CD4-positive, alpha-beta T cell treated with Interleukin-21 for 1 hour (primary cell): ENCODE measurements at regions not wholly inside any gene's neighbourhood (a gene's known extent, or its start where the extent isn't known, plus 50 kb on each side); places are given as distances from the start of the nearest gene placed in this dataset.

Experiments
- DNase-seq: peaks from one replicate; pipeline ENCODE4 v3.0.0-alpha.2; 2020

DNA sequence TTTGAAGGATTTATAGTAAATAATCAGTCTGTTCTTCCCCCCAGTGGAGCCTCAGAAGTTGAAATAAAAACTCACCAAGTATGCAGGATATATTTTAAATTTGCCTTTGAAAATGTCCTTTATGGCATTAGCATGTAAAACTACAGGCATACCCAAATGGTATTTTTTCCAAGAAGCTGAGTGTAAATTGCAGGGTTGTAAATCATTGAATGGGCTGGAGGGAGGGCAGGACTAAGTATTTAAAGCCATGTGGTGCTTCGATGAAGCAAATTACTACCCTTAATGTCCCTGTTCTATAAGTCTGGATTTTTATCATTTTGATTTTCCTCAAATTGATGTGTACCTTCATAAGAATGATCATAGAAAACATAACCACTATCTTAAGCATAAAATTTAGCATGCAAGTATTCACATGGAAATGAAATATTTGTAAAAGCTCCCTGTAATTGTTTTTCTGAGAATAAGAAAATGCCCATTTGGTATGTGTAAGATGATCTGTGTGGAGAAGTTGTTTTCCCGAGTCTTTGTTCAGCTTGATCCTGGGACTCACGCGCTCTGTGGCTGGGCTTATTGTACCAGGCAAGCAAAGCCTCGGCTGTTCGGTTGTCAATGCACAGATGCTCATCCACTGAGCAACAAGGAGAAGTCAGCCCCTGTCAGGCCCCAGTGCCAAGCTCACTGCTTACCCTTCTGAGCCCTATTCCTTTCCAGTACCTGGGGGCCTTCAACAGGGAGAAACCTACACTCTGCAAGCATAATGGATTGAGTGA, 66.7 kb downstream of the CD164 start:
- no peak for DNase-seq

- no peak for DNase-seq
Observed at GRCh38 chr6:109314313-109314712, 68.0 kb downstream of the CD164 start.

DNA sequence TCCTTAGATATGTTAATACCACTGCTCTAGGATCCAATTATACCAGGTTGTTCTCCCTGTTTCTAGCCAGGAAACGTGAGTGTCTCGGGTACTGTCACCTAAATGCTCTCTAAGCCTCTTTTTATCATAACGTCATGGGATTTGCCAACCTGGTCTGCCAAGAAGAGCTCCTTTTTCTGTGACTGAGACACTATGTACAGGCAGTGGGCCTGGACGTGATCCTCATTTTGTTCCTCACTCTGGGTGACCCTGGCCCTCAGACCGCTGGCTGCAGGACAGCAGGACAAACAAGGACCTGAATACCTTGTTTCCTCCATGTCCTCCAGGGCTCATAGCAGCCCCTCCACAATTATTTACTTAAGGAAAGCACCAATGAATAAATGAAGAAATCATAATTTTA, 69.1 kb downstream of the CD164 start:
- no peak for DNase-seq

DNA sequence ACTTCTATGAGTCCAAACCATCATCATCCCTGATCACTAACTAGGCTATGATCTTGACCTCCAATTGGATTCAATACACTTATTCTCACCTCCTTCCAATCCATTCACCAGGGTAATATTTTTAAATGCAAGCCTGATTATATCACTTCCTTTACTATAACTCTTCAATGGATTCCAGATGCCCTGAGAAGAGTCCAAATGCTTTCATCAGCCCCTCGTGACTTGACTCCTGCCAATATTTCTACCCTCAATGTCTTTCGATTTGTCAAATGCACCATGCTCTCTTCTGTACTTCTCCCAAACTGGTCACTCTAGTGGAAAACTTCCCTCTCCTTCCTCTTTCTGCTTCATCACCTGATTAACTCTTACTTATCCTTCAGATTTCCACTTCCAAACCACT, 70.8 kb downstream of the CD164 start:
- DNase-seq, result no peak

DNA sequence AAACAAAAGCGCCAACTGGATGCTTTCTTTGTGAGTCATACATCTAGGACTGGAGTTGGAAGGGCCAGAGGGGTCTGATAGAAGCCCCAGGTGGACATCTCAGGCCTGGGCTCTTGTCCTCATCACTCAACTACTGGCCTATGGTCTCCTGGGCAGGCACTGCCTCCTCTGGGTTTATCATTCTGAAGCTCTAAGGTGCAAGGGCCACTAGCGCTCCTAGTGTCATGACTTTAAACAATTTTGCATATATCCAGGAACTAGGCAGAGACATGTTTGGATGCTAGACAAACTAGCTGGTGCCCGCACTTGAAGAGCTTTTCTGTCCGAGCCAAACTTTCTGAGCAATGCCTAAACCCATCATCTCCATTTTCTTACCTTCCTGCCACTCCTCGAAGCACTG, 72.3 kb downstream of the CD164 start:
- no peak for DNase-seq

DNA sequence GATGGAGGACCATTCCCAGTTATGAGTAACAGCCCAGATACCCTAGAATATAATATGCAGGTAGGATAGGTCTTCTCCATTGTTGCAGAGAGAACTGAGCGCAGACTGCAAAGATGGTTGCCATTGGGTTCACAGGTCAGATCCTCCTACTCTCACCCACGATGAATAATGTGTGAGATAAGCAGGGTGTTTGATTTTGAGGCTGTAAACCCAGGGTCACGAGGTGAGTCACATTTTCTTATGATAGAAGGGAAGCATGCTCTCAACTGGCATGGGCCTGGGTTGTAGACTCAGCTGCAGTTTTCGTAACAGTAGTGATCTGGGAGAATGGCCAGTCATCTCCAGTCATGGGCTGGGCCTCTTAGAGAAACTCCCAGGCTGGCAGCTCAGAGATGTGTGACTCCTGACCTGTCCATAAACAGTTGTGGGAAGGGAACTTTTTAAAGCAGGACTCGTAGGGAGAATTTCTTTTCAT, 74.2 kb downstream of the CD164 start:
- no peak for DNase-seq

DNA sequence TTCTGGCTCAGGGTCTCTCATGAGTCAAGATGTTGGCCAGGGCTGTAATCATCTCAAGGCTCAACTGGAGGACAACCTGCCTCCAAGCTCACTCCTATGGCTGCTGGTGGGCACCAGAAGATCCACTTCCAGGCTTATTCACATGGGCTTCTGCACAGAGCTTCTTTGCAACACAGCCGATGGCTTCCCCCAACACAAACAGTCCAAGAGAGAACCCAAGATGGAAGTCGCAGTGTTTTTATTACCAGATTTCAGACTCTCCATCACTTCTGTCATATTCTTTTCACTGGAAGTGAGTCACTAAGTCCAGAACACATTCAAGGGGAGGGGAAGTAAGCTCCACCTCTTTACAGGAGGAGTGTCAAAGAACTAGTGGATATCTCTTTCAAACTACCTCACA, 75.5 kb downstream of the CD164 start:
- DNase-seq, result no peak

DNA sequence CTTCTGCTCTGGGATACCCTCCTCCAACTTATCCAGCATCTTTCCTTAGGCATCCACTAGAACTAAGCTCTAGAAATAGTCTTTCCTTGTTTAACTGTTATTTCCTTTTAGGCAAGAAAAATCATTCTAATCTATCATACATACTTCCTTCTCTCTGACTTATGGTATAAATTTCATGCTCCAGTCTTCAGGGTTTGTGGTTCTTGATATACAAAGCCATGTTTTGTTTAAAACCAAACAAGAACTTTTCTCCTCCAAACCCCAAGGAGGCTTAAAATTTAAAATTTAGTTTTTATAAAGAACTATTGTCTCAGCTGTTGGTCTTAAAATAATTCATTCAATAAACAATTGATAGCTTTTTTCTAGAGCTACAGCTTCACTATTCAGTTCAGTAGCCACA, 77.2 kb downstream of the CD164 start:
- DNase-seq, result no peak

- no peak for DNase-seq
Observed at GRCh38 chr6:109304284-109305015, 77.8 kb downstream of the CD164 start.

DNA sequence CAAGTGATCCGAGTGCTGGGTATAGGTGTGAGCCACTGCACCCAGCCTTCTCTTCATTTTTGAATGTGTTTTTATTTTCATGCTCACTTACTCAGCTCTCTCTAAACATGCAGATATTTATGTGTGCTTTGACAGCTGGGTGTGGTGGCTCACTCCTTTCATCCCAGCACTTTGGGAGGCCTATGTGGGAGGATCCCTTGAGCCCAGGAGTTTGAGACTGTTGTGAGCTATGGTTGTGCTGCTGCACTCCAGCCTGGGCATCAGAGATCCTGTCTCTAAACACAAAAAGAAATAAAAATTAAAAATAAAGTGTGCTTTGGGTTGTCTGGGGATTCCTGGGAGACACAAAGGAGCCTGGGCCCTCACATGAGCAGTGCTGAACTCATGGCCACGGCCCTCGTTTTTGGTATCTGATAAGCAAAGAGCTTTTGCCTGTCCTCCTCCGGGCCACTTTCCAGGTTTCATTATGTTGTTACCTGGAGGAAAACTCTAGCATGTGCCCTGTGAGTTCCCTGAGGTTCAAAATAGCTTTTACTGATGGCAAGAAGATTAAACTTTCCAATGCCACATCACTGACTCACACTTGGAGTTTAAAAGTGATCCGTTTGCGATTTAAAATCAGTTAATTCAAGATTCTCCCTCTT, 78.5 kb downstream of the CD164 start:
- DNase-seq, result no peak

DNA sequence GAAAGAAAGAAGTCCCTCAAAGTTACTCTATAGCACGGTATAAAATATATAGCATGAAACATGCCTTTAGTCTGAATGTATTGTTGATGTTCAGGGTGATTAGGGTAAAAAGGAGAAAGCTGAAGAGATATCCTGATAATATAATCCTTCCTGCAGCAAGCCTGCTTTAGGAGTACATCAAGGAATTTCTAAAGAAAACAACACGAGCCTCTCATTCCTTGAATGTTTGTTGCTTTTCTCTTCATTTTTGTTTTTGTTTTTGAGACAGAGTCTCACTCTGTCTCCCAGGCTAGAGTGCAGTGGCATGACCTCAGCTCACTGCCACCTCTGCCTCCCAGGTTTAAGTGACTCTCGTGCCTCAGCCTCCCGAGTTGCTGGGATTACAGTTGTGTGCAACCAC, 79.1 kb downstream of the CD164 start:
- DNase-seq, result no peak

GRCh38 chr6:109302176-109302575, 80.1 kb downstream of the CD164 start:
- DNase-seq, result no peak

- no peak for DNase-seq
Observed at GRCh38 chr6:109301418-109301817, 80.8 kb downstream of the CD164 start.

- no peak for DNase-seq
Observed at GRCh38 chr6:109300874-109301273, 81.4 kb downstream of the CD164 start.

GRCh38 chr6:109299776-109300564, 82.3 kb downstream of the CD164 start:
- no peak for DNase-seq

- no peak for DNase-seq
Observed at GRCh38 chr6:109299265-109299607, 83.0 kb downstream of the CD164 start.

DNA sequence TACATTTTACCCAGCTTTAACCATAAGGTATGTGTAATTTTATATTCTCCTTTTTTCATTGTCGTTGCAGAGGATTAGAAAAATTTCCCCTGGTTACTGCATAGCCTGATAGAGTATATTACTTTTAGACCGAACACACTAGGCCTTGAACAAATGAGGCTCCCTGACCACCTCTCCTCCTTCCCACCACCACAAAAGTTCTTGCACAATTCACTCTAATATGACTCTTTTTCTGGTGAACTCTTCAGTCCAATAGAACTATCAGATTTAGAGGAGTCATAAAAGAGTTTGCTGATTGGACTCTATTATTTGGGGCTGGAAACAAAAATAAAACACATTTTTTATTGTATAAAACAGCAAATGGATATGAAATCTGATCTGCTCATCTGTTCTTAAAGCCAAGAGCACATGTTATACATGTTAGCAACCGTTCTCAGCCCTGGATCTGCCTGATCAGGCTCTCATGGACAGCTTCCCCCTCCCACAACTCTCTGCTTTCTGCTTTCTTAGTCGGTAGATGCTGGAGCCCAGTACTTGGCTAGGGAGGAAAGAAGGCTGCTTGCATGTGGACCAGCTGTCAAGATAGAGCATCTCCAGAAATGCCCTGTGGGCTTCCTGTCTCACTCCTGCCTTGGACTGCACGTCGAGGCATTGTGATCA, 83.5 kb downstream of the CD164 start:
- no peak for DNase-seq

- no peak for DNase-seq
Observed at GRCh38 chr6:109297406-109298110, 84.7 kb downstream of the CD164 start.

DNA sequence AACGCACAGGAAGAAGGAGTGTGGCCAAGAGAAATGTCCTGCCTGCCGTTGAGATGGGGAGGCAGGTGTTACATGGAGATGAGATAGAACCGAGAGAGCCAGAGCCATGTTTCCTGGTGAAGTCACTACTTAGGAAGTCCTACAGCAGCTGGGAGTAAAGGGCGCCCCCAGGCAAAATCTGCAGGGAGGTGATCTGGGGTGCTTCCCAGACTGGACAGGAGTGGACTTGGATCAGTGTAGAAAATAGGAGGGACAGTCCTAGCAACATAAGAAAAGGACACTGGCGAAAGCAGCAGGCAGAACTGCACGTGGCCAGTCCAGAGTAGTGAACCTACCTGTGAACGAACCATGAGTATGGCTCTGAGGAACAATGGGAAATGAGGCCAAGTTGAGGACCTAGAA, 85.3 kb downstream of the CD164 start:
- no peak for DNase-seq

DNA sequence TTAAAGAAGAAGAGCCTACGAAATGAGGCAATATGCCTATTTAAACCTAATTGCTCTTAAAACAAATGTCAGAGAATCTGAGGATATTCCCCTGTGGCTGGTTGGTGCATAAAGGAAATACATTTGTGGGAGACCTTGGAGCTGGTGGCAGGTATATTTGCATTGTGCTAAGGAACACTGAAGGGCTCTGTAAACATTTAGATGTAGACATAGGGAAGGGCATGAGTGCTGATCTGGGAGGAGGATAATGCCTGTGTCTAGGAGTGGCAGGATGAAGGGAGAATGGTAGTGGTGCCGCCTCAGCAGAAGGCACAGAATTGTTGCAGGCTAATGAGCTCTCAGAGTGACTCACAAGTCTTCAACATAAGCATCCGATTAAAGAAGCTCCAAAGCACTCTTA, 85.8 kb downstream of the CD164 start:
- no peak for DNase-seq

DNA sequence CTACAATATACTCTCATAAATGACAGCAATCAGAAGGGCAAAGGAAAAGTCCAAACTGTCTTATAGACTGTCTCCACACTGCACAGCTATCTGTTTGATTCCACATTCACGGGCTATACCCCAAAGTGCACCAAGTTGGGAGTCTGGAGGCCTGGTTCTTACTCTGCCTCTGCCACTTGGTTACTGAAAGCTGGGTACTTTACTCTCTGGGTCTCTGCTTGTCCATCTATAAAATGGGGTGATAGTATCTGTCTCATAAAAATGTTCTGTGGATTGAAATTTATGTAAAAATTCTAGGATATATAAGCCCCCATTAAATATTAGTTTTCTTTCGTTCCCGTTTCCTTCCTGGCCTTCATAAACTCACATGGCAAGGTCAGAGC, 86.5 kb downstream of the CD164 start:
- no peak for DNase-seq
